Astrocyte (in vitro differentiated cells and primary cell): ENCODE measurements at regions not wholly inside any gene's neighbourhood (a gene's known extent, or its start where the extent isn't known, plus 50 kb on each side); places are given as distances from the start of the nearest gene placed in this dataset.

Source experiments
- EZH2 ChIP-seq: IDR thresholded peaks from 2 replicates; pipeline ENCODE4 v1.6.1; 2012; ENCODE audit warnings: mild to moderate bottlenecking, low read length, inconsistent platforms; ENCODE audit not compliant: insufficient read depth
- TF ChIP-seq, protein P1 (sequence below): IDR thresholded peaks from 2 replicates; pipeline ENCODE4 v1.5.1; 2011; ENCODE audit warnings: low read depth, mild to moderate bottlenecking, inconsistent platforms, low read length, moderate library complexity; ENCODE audit not compliant: insufficient read depth

DNA sequence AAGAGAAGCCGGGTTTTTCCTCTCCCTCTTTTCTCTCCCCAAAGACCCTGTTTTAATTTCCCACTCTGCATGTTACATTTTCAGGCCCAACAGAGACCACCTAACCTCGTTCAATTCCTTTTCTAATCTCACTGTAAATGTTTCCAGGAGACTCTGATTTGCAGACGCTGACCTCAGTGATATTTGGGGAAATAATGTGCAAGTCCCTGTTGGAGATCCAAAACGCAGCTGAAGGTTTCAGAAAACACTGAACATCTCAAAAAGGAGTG, 386.6 kb downstream of the NPIPA8 start:
- TF ChIP-seq, protein P1, sequence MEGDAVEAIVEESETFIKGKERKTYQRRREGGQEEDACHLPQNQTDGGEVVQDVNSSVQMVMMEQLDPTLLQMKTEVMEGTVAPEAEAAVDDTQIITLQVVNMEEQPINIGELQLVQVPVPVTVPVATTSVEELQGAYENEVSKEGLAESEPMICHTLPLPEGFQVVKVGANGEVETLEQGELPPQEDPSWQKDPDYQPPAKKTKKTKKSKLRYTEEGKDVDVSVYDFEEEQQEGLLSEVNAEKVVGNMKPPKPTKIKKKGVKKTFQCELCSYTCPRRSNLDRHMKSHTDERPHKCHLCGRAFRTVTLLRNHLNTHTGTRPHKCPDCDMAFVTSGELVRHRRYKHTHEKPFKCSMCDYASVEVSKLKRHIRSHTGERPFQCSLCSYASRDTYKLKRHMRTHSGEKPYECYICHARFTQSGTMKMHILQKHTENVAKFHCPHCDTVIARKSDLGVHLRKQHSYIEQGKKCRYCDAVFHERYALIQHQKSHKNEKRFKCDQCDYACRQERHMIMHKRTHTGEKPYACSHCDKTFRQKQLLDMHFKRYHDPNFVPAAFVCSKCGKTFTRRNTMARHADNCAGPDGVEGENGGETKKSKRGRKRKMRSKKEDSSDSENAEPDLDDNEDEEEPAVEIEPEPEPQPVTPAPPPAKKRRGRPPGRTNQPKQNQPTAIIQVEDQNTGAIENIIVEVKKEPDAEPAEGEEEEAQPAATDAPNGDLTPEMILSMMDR: no peak
- TF ChIP-seq EZH2: no peak
